AG09319 (cell line): ENCODE measurements at regions not wholly inside any gene's neighbourhood (a gene's known extent, or its start where the extent isn't known, plus 50 kb on each side); places are given as distances from the start of the nearest gene placed in this dataset.
"Not testable (repeated sequence)": the region's sequence is repeated elsewhere in the genome, so short reads cannot be mapped to it uniquely, and the experiment has no call there.

Experiments
- DNase-seq: peaks from one replicate; pipeline ENCODE4 v3.0.0-alpha.2; 2010; ENCODE audit warnings: low read depth; ENCODE audit errors: extremely low read depth
- CTCF ChIP-seq: IDR thresholded peaks from 2 replicates; pipeline ENCODE4 v1.5.1; 2011; ENCODE audit warnings: low read depth, mild to moderate bottlenecking, inconsistent platforms, low read length, moderate library complexity

GRCh38 chr14:85063747-85064146, 466.2 kb upstream of the FLRT2 start:
- no peak for DNase-seq
- no peak for TF ChIP-seq CTCF

- DNase-seq = no peak
- no peak for TF ChIP-seq CTCF
These were observed 458.5 kb upstream of the FLRT2 start for GRCh38 chr14:85071447-85071846.

- no peak for DNase-seq
- no peak for TF ChIP-seq CTCF
These were observed 455.0 kb upstream of the FLRT2 start for GRCh38 chr14:85074955-85075354.

- DNase-seq = no peak
- no peak for TF ChIP-seq CTCF
These were observed 454.1 kb upstream of the FLRT2 start for GRCh38 chr14:85075694-85076476.

- not testable (repeated sequence) for DNase-seq
These were observed 452.2 kb upstream of the FLRT2 start for GRCh38 chr14:85077716-85078115.

GRCh38 chr14:85079842-85080730, 449.9 kb upstream of the FLRT2 start:
- no peak for TF ChIP-seq CTCF
- DNase-seq = no peak

- no peak for TF ChIP-seq CTCF
These were observed 445.6 kb upstream of the FLRT2 start for GRCh38 chr14:85084344-85084743.

More at GRCh38 chr14:85084344-85084743, 445.6 kb upstream of the FLRT2 start:
- DNase-seq = no peak
